Endothelial cell of umbilical vein (primary cell): ENCODE measurements at regions not wholly inside any gene's neighbourhood (a gene's known extent, or its start where the extent isn't known, plus 50 kb on each side); places are given as distances from the start of the nearest gene placed in this dataset.
A peak's percentile ranks its signal among the peaks of the same experiment; 100 is the strongest.

Experiments
- CTCF ChIP-seq, 2 donors: IDR thresholded peaks; 1 replicate in 1 of 2; 2 replicates in 1 of 2; pipeline ENCODE4 v1.5.1; 2011; ENCODE audit warnings: low read length in 2 of 2, mild to moderate bottlenecking in 2 of 2, moderate library complexity in 2 of 2, control low read depth in 1 of 2, inconsistent platforms in 1 of 2, low read depth in 1 of 2; ENCODE audit not compliant: insufficient read depth in 1 of 2; ENCODE audit errors: extremely low read depth in 1 of 2
- EZH2 ChIP-seq: IDR thresholded peaks from 2 replicates; pipeline ENCODE4 v1.6.1; 2012; ENCODE audit warnings: borderline replicate concordance, low read depth, mild to moderate bottlenecking, moderate library complexity, low read length, inconsistent platforms; ENCODE audit not compliant: severe bottlenecking
- FOS ChIP-seq: IDR thresholded peaks from 2 replicates; pipeline ENCODE4 v1.6.1; 2011; ENCODE audit warnings: mild to moderate bottlenecking, low read length, moderate library complexity, borderline replicate concordance; ENCODE audit not compliant: insufficient read depth
- JUN ChIP-seq: IDR thresholded peaks from 2 replicates; pipeline ENCODE4 v1.6.1; 2011; ENCODE audit warnings: borderline replicate concordance, low read depth; ENCODE audit not compliant: insufficient read length, insufficient read depth
- MYC ChIP-seq: IDR thresholded peaks from one replicate; pipeline ENCODE4 v1.6.1; 2011; ENCODE audit warnings: mild to moderate bottlenecking, low read depth, low read length
- POLR2A ChIP-seq: IDR thresholded peaks from 2 replicates; pipeline ENCODE4 v1.6.1; 2012; ENCODE audit warnings: low read depth, mild to moderate bottlenecking, control low read depth, low read length
- POLR2AphosphoS5 ChIP-seq: IDR thresholded peaks from 2 replicates; pipeline ENCODE4 v1.6.1; 2012; ENCODE audit warnings: low read depth, mild to moderate bottlenecking, control low read depth, low read length, moderate library complexity; ENCODE audit not compliant: insufficient read depth

- TF ChIP-seq CTCF (IDR thresholded peaks at IDR 0.05; ENCODE audit: extremely low read depth in 1 of 2, insufficient read depth in 1 of 2, low read depth in 1 of 2, low read length in 2 of 2): peak; percentile 78 to 81
- TF ChIP-seq EZH2: no peak
- peak; percentile 67 for TF ChIP-seq FOS
- no peak for TF ChIP-seq POLR2A
- TF ChIP-seq JUN: peak; percentile 89
- no peak for TF ChIP-seq MYC
- TF ChIP-seq POLR2AphosphoS5: no peak
Observed at GRCh38 chr6:12637960-12638641, 78.5 kb upstream of the PHACTR1 start.
